ENCODE measurements at regions not wholly inside any gene's neighbourhood (a gene's known extent, or its start where the extent isn't known, plus 50 kb on each side); places are given as distances from the start of the nearest gene placed in this dataset.

GRCh38 chr10:33556103-33556502 lies 221.6 kb upstream of the NRP1 start:
- TF ChIP-seq CTCF (IDR thresholded peaks at IDR 0.05; ENCODE audit: borderline replicate concordance, extremely low read depth, low read length, poor library complexity, severe bottlenecking) (no peak), EZH2 (IDR thresholded peaks at IDR 0.05; ENCODE audit: borderline replicate concordance, low read depth, low read length, severe bottlenecking) (no peak)
